ENCODE measurements at regions not wholly inside any gene's neighbourhood (a gene's known extent, or its start where the extent isn't known, plus 50 kb on each side); places are given as distances from the start of the nearest gene placed in this dataset.
"Not testable (repeated sequence)": the region's sequence is repeated elsewhere in the genome, so short reads cannot be mapped to it uniquely, and the experiment has no call there.

GRCh38 chr1:68908316-68908715 lies 411.4 kb upstream of the DEPDC1 start:
- ChIA-PET CTCF (no interaction called here), POLR2A (no interaction called here)
- H3K4me1 Mint-ChIP-seq (ENCODE audit: low read depth), result no peaks in the 10 kb centered on the region
- H3K9me3 Mint-ChIP-seq (ENCODE audit: insufficient read depth), result peaks cover 5% of the 10 kb centered on the region
- H3K36me3 Mint-ChIP-seq (ENCODE audit: low read depth), result no peaks in the 10 kb centered on the region
- no peak overlapping the region for H3K4me3 Mint-ChIP-seq
- H3K27me3 Mint-ChIP-seq (ENCODE audit: low read depth), result no peaks in the 10 kb centered on the region
- DNase-seq, result no peak
- no peak for ATAC-seq
- H3K27ac Mint-ChIP-seq, result no peak overlapping the region

GRCh38 chr1:68916221-68916902 lies 419.5 kb upstream of the DEPDC1 start:
- no peak for ATAC-seq
- CTCF ChIA-PET, result no interaction called here
- H3K27ac Mint-ChIP-seq, result no peak overlapping the region

GRCh38 chr1:68917456-68917855 lies 420.6 kb upstream of the DEPDC1 start:
- no peak for DNase-seq
- POLR2A ChIA-PET, result no interaction called here
- Mint-ChIP-seq H3K4me3 (no peak overlapping the region), H3K4me1 (ENCODE audit: low read depth) (no peaks in the 10 kb centered on the region), H3K27ac (no peak overlapping the region), H3K9me3 (ENCODE audit: insufficient read depth) (no peaks in the 10 kb centered on the region), H3K27me3 (ENCODE audit: low read depth) (no peaks in the 10 kb centered on the region), H3K36me3 (ENCODE audit: low read depth) (no peaks in the 10 kb centered on the region)
- no peak for ATAC-seq
- CTCF ChIA-PET, result no interaction called here

More at GRCh38 chr1:68916221-68916902, 419.5 kb upstream of the DEPDC1 start:
- POLR2A ChIA-PET, result no interaction called here
- no peaks in the 10 kb centered on the region for H3K9me3 Mint-ChIP-seq (ENCODE audit: insufficient read depth)
- H3K36me3 Mint-ChIP-seq (ENCODE audit: low read depth), result no peaks in the 10 kb centered on the region
- H3K4me3 Mint-ChIP-seq, result no peak overlapping the region
- no peak for DNase-seq
- H3K4me1 Mint-ChIP-seq (ENCODE audit: low read depth), result no peaks in the 10 kb centered on the region
- no peaks in the 10 kb centered on the region for H3K27me3 Mint-ChIP-seq (ENCODE audit: low read depth)

- Mint-ChIP-seq H3K9me3 (ENCODE audit: insufficient read depth) (no peaks in the 10 kb centered on the region), H3K4me1 (ENCODE audit: low read depth) (no peaks in the 10 kb centered on the region), H3K27ac (no peak overlapping the region), H3K27me3 (ENCODE audit: low read depth) (no peaks in the 10 kb centered on the region), H3K4me3 (no peak overlapping the region), H3K36me3 (ENCODE audit: low read depth) (no peaks in the 10 kb centered on the region)
- no peak for DNase-seq
- ATAC-seq, result no peak
- ChIA-PET POLR2A (no interaction called here), CTCF (no interaction called here)
These were observed 421.7 kb upstream of the DEPDC1 start for GRCh38 chr1:68918563-68918962.

- Mint-ChIP-seq H3K9me3 (ENCODE audit: insufficient read depth) (no peaks in the 10 kb centered on the region), H3K4me3 (no peak overlapping the region), H3K27ac (no peak overlapping the region), H3K36me3 (ENCODE audit: low read depth) (no peaks in the 10 kb centered on the region), H3K27me3 (ENCODE audit: low read depth) (no peaks in the 10 kb centered on the region), H3K4me1 (ENCODE audit: low read depth) (no peaks in the 10 kb centered on the region)
- ChIA-PET CTCF (no interaction called here), POLR2A (no interaction called here)
- no peak for DNase-seq
- no peak for ATAC-seq
These were observed 422.2 kb upstream of the DEPDC1 start for GRCh38 chr1:68919075-68919474.

- CTCF ChIA-PET, POLR2A ChIA-PET, H3K27ac Mint-ChIP-seq: not testable (repeated sequence)
These were observed 426.7 kb upstream of the DEPDC1 start for GRCh38 chr1:68923475-68924088.

GRCh38 chr1:68930101-68930500 lies 433.2 kb upstream of the DEPDC1 start:
- Mint-ChIP-seq H3K4me3 (no peak overlapping the region), H3K9me3 (ENCODE audit: insufficient read depth) (no peaks in the 10 kb centered on the region), H3K36me3 (ENCODE audit: low read depth) (no peaks in the 10 kb centered on the region), H3K4me1 (ENCODE audit: low read depth) (no peaks in the 10 kb centered on the region), H3K27ac (no peak overlapping the region), H3K27me3 (ENCODE audit: low read depth) (no peaks in the 10 kb centered on the region)
- ChIA-PET POLR2A (no interaction called here), CTCF (no interaction called here)
- ATAC-seq (no peak), DNase-seq (no peak)

More at GRCh38 chr1:68923475-68924088, 426.7 kb upstream of the DEPDC1 start:
- not testable (repeated sequence) for ATAC-seq; H3K9me3 Mint-ChIP-seq (ENCODE audit: insufficient read depth); DNase-seq; H3K27me3 Mint-ChIP-seq (ENCODE audit: low read depth); H3K4me3 Mint-ChIP-seq; H3K4me1 Mint-ChIP-seq (ENCODE audit: low read depth); H3K36me3 Mint-ChIP-seq (ENCODE audit: low read depth)

- no peaks in the 10 kb centered on the region for H3K4me1 Mint-ChIP-seq (ENCODE audit: low read depth)
These were observed 439.6 kb upstream of the DEPDC1 start for GRCh38 chr1:68936530-68936929.

GRCh38 chr1:68938051-68938666 lies 441.3 kb upstream of the DEPDC1 start:
- CTCF ChIA-PET, result no interaction called here
- no peaks in the 10 kb centered on the region for H3K27me3 Mint-ChIP-seq (ENCODE audit: low read depth)
- no peak overlapping the region for H3K4me3 Mint-ChIP-seq
- no peaks in the 10 kb centered on the region for H3K4me1 Mint-ChIP-seq (ENCODE audit: low read depth)
- H3K36me3 Mint-ChIP-seq (ENCODE audit: low read depth), result no peaks in the 10 kb centered on the region
- H3K9me3 Mint-ChIP-seq (ENCODE audit: insufficient read depth), result peaks cover 6% of the 10 kb centered on the region
- POLR2A ChIA-PET, result no interaction called here
- H3K27ac Mint-ChIP-seq, result no peak overlapping the region
- ATAC-seq (no peak), DNase-seq (no peak)

More at GRCh38 chr1:68936530-68936929, 439.6 kb upstream of the DEPDC1 start:
- Mint-ChIP-seq H3K27me3 (ENCODE audit: low read depth) (no peaks in the 10 kb centered on the region), H3K36me3 (ENCODE audit: low read depth) (no peaks in the 10 kb centered on the region), H3K9me3 (ENCODE audit: insufficient read depth) (peaks cover 6% of the 10 kb centered on the region), H3K4me3 (no peak overlapping the region), H3K27ac (no peak overlapping the region)
- ChIA-PET CTCF (no interaction called here), POLR2A (no interaction called here)
- DNase-seq, result no peak
- no peak for ATAC-seq

GRCh38 chr1:68950036-68950435 lies 453.2 kb upstream of the DEPDC1 start:
- DNase-seq (no peak), ATAC-seq (no peak)
- no peaks in the 10 kb centered on the region for H3K4me1 Mint-ChIP-seq (ENCODE audit: low read depth)
- ChIA-PET POLR2A (no interaction called here), CTCF (no interaction called here)
- no peaks in the 10 kb centered on the region for H3K27me3 Mint-ChIP-seq (ENCODE audit: low read depth)
- H3K9me3 Mint-ChIP-seq (ENCODE audit: insufficient read depth), result no peaks in the 10 kb centered on the region
- no peak overlapping the region for H3K4me3 Mint-ChIP-seq
- H3K27ac Mint-ChIP-seq, result no peak overlapping the region
- H3K36me3 Mint-ChIP-seq (ENCODE audit: low read depth), result no peaks in the 10 kb centered on the region

GRCh38 chr1:68953311-68953710 lies 456.4 kb upstream of the DEPDC1 start:
- H3K9me3 Mint-ChIP-seq (ENCODE audit: insufficient read depth), result no peaks in the 10 kb centered on the region
- DNase-seq, result no peak
- no peak overlapping the region for H3K27ac Mint-ChIP-seq
- no peaks in the 10 kb centered on the region for H3K36me3 Mint-ChIP-seq (ENCODE audit: low read depth)
- no peak overlapping the region for H3K4me3 Mint-ChIP-seq
- H3K27me3 Mint-ChIP-seq (ENCODE audit: low read depth), result no peaks in the 10 kb centered on the region
- ChIA-PET POLR2A (no interaction called here), CTCF (no interaction called here)
- no peak for ATAC-seq
- no peaks in the 10 kb centered on the region for H3K4me1 Mint-ChIP-seq (ENCODE audit: low read depth)

- ChIA-PET POLR2A (no interaction called here), CTCF (no interaction called here)
- Mint-ChIP-seq H3K27me3 (ENCODE audit: low read depth) (no peaks in the 10 kb centered on the region), H3K4me1 (ENCODE audit: low read depth) (no peaks in the 10 kb centered on the region), H3K9me3 (ENCODE audit: insufficient read depth) (no peaks in the 10 kb centered on the region), H3K36me3 (ENCODE audit: low read depth) (no peaks in the 10 kb centered on the region), H3K4me3 (no peak overlapping the region), H3K27ac (no peak overlapping the region)
- ATAC-seq (no peak), DNase-seq (no peak)
These were observed 458.0 kb upstream of the DEPDC1 start for GRCh38 chr1:68954841-68955240.

GRCh38 chr1:68955424-68955823 lies 458.5 kb upstream of the DEPDC1 start:
- no peak overlapping the region for H3K4me3 Mint-ChIP-seq
- no peaks in the 10 kb centered on the region for H3K4me1 Mint-ChIP-seq (ENCODE audit: low read depth)
- H3K27me3 Mint-ChIP-seq (ENCODE audit: low read depth), result no peaks in the 10 kb centered on the region
- no peaks in the 10 kb centered on the region for H3K36me3 Mint-ChIP-seq (ENCODE audit: low read depth)
- DNase-seq (no peak), ATAC-seq (no peak)
- CTCF ChIA-PET, result no interaction called here
- H3K27ac Mint-ChIP-seq, result no peak overlapping the region
- POLR2A ChIA-PET, result no interaction called here
- H3K9me3 Mint-ChIP-seq (ENCODE audit: insufficient read depth), result no peaks in the 10 kb centered on the region
